ENCODE measurements at regions not wholly inside any gene's neighbourhood (a gene's known extent, or its start where the extent isn't known, plus 50 kb on each side); places are given as distances from the start of the nearest gene placed in this dataset.

DNA sequence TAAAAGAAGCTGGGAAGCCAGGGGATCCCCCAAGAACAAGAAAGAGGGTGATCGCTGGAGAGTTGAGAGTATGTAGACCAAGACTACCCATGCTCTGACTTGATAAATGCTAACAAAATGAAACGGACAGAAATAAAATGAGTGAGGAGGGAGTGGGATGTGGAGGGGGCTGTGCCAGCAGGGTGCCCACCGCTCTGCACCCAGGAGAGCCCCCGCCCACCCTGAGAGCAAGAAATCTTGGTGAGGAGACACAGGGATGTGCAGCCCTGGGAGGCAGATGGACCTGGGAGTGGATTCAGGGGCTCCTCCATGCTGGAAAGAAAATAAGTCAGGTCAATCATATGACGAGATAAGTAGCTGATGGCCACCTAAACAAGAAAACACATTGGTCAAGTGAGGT is 590.9 kb downstream of the AJAP1 start:
- DNase-seq: no peak

DNA sequence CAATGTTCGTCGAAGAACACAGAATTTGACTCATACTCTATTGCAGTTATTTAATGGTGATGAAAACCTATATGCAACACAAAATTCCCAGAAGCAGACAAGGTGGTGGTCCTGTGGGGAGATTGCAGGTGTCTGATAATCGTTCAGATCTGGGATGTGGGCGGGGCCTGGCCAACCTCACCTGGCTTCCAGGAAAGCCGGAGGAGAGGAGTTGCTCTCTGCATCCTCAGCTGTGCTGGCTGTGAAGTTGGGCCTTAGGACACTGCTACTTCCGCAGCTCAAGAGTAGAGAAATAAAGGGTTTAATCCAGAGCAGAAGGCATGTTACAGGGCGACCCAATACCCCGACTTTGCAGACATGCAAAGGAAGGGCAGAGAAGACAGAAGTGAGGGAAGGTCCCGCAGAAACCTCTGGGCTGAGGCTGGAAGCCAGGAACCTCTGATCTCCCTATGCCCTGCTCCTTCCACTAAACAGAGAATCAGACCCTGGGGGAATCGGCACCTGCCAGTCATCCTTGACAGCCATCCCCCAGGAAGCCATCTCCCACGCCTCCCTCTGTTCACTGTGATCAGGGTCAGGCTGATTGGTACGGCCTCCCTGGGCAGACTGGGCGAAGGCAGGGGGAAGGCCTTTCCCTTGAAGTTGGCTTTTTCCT is 590.3 kb downstream of the AJAP1 start:
- DNase-seq: no peak

DNA sequence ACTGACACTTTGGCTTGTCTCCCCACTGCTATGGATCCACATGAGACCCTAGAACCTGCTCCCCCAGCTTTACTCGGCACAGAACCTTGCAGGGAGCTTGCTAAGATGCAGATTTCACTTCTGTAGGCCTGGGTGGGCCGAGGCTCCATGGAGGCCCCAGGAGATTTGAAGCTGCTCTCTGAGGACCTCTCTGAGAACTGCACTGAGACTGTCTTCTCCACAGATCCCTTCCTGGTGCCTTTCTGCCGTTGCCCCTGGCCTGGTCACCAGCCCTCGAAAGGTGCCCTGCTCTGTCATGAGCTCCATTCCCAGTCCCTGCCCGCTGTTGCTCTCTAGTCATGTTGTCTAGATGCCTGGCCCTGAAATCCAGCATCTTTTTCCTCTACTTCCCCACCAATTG is 588.4 kb downstream of the AJAP1 start:
- no peak for DNase-seq

DNA sequence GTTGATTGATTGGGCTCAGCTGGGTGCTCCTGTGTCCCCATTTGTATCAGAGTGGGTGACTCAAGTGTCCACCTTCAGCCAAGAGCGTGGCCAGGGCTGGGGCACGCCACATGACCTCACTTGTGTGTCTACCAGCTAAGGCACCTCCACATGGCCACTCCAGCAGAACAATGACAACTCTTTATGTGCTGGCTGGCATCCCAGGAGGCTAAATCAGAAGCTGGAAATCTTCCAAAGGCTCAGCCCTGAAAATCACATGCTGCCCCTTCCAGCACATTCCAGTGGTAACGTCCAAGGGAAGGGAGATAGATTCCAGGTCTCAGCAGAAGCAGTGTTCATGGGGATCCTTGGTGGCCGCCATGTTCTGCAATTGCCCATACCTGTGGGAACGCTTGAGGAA is 585.5 kb downstream of the AJAP1 start:
- no peak for DNase-seq

DNA sequence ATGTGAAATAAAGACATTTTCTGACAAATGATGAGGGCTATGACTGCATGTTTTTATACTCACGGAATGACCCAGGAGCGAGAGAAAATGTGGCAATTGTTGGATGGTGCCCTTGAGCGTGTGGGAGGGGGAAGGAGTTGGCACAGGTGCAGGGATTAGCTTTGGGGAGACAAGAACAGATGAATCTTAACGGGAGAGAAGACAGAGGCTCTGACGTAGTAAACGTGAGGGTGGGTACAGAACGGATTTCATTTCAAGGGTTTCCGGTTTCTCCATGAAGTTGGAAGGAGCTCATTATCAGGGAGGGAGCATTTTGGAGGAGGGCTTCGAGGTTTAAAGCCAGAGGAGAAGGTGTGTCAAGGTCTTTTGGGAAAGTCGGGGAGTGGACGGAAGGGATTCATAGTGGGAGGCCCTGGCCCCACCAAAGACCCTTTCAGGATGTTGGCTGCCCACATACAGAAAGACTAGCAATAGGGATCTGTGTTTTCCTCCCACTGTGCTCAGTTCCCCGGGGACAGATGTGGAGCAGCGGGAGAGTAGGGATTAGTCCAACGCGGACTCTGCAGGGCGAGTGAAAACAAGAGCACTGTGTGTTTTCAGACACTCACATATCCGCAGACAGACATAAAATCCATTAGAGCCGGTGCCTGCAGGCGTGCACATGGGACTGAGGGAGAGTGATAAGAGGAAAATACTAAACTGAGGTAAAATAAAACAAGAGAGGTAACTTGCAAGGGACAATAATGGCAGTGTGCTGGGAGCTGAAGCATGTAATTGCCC is 584.1 kb downstream of the AJAP1 start:
- no peak for DNase-seq

DNA sequence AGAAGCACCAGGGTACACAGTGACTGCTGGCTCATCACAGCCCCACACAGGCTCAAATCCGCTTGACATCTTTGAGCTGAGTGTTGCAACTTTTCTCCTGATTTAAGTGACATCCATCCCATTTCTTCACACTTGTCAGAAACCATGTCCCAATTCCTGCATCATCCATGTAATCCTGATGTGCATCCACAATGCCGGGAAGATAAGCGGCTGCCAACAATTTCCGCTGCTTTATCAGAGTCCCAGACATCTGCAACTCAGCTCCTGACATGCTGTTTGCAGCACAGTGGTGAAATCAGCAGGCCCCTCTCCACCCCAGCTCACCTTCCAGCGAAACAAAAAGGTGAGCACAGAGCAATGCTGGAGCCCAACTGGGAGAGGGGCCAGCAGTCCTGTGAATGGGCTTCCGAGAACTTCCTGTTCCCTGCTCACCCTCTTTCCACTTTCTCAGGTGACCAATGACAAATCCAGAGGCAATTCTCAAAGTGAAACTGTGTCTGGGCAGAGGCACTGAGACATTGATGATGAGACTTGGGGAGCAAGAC is 581.0 kb downstream of the AJAP1 start:
- no peak for DNase-seq

DNA sequence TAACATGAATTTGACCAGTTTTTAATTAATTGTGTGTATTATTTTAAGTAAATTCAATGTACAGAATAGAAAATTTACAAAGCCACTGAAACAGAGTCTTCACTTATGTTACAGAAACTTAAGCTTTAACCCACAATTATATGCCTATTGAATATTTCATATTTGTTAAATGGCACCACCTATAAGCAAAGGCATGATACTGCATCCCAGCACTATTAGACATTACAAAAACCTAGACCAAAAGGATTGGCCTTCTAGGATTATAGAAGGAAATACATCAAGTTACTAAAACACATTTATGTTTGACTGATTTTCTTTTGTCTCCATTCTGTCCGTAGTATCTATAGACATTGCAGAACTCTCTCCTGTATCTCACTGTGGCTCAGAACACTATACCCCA is 578.1 kb downstream of the AJAP1 start:
- no peak for DNase-seq

DNA sequence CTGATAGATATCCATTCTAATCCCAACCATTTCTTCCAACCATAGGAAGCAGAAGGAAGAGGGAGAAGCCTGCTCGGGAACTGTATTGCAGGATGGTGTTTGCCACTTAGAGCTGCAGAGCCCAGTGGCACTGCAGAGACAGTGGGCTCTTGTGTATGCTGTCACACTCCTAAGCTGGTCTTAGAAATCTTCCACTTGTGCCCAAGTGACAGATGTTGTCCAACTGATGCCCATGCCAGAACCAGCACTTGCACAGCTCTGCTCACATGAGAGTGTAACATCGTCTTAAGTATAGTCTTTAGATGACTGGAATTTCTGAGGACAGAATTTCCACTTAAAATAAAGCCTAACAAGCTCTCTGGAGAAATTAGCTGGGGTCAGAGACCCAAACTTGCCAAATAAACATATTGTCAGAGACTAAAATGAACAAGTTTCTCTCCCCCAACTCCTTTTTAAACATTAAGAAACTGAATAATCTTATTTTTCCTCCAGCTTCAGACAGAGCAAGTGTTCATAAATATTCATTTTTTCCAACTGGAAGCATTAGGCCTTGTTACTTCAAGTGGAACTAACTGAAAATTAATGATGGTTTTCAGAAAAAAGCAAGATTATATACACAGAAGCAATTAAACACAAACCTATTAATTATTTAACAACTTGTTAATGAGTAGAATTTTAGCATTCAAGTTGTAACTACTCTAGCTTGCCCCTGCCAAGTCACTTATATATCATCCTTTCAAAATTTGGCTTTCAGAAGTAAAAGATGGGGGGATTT is 577.3 kb downstream of the AJAP1 start:
- no peak for DNase-seq

DNA sequence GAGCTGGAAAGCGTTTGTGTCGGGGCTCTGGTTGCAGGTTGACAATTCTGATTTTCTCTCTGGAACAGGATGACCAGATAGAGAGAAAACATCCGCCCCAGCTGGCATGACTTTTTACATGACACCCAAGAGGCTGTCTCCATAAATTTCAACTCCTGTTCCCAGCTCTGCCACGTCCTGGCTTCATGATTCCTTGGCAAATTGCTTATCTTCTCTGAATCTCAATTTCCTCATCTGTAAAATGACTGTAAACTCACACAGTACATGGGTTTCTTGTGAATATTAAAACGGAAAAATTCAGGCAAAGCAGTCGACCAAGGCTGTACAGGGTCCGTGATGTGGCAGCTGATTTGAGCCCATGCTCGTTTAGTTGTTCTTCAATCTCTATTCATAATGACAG is 572.7 kb downstream of the AJAP1 start:
- no peak for DNase-seq

DNA sequence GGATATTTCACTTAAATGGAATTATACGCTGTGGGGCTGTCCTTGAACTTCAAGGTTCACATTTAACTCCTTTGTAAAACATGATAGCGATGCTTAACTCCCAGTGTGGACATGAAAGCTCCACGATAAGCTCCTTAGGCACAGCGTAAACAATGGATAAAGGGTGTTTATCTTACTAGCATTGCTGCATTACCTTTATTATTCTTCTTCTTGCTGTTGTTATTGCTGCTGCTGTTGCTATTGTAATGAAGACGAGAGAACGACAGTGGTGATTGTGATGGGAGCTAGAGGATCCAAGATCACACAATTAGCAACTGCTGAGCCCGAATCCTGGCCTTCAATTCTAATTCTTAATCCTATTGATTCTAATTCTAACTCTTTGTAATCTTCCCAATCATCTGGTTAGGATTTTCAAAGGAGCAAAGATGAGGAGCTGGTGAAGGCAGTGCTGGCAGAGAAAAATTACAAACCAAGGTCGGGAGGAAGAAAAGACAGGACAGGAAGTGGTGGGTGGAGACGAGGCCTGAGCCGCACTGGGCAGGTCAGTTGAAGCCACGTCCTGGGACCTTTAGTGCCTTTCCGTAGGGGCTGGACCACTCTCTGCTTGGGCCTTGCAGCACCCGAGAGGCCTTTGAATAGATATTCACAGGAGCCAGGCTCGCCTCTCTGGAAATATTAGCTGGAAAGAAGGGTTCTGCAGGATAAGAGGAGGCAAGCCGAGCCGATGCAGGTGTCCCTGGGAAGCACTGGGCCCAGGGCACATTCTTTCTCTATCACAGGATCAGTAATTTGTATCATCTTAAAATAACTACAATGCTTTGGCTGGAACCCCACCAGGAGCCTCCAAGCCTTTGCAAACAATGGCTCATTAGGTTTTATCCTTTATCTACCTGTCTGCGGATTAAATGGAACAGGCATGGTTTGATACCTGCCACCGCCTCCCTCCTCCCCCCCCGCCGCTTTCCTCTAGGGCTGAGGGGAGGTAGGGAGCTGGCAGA is 571.6 kb downstream of the AJAP1 start:
- no peak for DNase-seq

DNA sequence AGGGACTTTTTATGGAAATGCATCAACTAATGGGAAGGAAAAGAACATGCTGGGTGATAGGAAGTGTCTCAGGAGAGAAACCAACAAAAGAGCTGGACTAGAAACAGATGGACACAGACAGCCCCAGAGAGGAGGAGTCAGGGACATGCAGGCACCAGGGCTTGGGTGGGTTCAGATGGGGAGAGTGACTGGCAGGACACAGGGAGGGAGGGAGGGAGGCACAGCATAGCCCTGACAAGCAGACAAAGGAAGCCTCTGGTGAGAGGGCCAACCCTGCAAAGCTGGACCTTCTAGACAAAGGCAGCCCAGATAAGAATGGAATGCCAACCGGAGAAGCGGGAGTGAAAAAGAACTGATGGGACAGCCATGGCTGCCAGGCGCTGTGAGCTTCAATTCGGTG is 568.8 kb downstream of the AJAP1 start:
- DNase-seq: no peak

DNA sequence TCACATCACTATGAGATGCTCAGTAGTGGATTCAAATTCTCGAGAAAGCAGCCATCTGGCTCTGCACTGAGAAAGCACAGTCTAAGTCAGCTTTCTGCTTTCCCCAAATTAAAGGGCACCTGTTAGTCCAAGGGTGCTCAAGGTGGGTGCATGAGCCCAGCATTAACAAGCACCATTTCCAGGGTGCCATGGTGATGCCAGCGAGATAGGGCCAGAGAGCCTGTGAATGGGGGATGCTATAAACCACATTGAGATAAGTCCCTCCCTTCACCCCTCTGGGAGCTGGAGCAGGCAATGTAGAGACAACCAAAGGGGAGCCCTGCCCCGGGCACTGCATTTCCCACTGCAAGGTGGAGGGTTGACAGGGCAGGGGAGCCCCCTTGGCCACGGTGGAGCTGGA is 568.2 kb downstream of the AJAP1 start:
- no peak for DNase-seq

DNA sequence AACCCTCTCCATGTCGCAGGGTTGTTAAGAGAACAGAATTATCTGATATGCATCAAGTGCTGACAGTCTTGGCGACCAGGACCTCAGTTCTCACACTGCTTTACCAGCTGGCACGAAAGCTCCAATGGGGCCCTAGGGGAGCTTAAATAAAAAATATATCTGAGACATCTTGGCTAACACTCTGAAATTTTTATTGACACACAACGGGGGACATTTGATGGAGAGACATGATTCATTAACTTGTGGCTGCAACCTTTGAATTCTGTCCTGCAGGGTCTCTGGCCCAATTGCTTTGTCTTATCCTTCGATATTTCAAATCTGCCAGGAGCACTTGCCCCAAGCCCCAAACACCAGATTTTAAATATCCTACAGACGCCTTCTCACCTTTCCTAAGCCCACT is 567.0 kb downstream of the AJAP1 start:
- no peak for DNase-seq

DNA sequence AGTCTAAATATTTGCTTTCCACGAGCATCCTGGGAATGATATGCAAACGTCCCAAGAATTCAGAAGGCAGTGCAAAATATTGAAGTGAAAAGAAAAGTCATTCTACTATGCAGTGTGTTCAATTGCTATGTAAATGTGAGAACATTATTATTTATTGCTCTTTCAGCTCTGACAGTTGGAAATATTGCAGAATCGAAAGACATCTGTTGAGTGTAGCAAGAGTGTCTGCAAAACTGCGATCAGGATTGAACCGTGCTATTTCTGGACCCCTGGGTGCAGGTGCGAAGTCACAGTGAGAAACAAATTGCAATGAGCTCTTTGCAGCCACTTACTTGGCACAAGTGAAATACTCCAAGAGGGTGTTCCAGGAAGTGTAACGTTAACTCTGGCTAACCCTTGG is 566.4 kb downstream of the AJAP1 start:
- DNase-seq: no peak

DNA sequence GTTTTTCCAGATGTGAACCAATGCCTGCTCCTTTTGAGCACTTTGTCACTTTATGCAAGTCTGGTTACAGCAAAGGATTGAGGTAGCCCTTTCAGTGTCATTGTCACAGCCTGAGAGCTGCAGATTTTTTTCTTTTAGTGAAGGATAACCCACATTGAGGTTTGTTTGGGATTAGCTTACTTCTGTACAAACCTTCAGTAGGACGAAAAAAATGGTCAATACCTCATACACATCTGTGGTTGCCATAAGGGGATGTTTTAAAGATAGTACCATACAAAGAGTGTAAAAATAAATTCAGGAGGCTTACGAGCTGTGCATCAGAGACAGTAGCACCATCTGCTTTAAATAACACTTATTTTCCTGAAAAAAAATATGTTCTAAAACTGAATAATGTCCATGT is 566.0 kb downstream of the AJAP1 start:
- no peak for DNase-seq

DNA sequence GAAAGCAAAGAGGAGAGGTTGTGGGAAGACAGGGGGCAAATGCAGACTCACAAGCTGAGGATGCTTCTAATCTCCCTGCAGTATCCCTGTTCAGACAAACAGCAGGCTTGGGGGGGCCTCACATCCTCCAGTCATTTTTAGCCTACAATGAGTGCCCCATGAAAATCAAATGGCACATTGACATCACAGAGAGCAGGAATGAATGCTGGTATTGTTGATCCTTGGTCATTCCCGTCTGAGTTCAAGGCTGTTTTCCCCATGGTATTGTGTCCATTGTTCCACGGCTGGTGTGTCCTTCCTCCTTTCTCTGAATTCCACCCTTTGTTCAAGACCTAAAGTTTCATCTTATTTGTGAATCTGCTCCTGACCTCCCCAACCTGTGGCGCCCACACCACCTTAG is 545.6 kb downstream of the AJAP1 start:
- DNase-seq: no peak

DNA sequence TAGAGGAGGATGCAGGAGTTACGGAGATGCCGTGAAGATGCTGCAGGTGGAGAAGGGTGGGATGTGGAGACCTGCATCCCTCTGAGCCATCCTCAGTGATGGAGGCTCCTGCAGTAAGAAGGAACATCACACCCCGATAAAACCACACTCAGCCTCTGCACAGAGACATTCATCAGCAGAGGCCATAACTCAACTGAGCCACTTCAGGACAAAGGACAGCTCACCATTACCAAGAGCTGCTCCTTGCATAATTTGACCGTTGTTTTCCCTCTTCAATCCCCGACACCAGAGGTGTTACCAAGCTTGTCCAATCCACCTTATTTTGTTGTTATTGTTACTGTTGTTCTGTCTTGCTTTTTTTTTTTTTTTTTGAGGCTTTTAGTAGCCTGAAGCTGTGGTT is 543.9 kb downstream of the AJAP1 start:
- DNase-seq: no peak

DNA sequence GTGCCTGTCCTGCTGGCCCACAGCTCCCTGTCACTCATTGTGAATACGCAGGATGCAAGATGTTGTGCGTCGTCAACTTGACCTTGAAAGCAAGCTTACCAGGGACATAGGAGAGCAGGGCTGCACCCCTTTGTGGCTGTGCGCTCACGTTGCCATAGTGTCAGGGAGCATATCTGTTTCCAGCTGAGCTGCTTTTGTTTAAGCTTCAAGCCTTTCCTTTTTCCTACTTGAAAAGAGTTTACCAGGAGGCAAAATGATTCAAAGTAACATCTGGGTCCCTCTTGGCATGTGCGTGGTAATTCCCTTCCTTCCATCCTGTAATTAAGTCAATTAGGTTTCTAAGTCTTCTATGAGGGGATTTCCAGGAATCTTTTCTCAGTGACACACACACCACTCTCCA is 537.1 kb downstream of the AJAP1 start:
- no peak for DNase-seq

DNA sequence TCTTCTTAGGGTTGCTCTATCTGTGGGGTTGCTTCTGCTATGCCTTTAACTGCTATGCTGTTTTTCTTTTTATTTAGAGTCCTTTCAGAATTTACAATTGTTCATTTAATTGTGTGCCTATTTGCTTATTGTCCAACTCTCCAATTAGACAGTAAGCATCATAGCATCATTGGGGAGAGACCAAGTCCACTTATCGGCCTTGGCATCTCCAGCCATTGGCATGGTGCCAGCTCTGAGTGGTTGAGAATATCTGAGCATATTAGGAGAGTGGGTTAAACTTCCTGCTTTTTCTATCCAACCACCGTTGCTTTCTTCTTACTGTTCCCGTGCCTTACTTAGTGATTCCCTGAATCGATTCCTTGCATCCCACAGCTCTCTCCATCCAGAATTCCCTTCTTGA is 535.0 kb downstream of the AJAP1 start:
- DNase-seq: no peak

DNA sequence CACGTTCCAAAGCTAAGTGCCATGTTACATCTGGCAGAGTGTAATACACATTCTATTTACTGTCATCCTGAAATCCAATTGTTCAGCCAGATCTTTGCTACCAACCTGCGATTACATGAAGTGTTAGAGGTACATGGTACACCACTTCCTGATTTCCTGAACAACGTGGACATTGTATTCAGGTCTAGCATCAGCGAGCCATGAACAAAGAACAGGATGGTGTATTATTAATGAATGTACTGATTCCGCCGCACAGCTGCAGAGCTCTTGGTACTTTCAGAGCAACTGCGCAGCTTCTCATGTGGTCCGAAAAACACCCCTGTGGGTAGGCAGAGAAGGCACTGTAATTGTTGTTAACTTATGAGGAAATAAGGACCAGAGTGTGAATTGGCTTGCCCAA is 511.4 kb downstream of the AJAP1 start:
- no peak for DNase-seq

DNA sequence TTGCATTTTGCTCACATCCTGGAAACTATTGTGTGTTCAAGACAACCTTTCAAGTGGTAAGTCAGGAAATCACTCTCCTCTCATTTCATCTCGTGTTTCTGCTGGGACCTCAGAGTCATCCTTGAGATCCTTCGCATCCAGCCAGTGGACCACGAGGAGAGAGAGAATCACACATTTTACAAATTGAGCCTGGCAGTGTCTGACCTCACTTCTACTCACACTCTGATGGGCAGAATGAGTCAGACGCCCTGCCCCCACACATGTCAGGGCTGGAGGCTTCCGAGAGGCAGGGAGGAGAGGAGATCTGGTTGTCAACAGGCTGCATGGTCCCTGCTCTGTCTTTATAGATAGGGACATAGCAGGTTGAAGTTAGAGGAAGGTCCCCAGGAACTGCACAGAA is 509.7 kb downstream of the AJAP1 start:
- no peak for DNase-seq

DNA sequence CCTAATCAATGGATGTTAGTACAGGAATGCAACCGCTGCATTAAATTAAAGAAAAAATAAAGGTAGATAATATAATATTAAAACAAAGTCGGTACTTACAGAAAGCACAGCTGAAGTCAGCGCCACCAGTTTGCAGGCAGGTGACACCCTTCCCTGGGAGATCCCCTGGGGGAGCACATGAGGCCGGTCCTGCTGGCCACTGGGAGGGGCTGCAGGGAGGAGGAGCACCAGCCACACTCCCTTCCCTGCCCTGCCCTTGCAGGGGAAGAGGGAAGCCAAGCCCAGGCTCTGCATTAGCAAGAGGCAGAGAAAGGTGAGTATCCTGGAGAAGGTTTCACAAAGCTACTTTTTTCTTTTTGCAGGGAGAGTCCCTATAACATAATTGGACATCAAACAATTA is 507.0 kb downstream of the AJAP1 start:
- no peak for DNase-seq

DNA sequence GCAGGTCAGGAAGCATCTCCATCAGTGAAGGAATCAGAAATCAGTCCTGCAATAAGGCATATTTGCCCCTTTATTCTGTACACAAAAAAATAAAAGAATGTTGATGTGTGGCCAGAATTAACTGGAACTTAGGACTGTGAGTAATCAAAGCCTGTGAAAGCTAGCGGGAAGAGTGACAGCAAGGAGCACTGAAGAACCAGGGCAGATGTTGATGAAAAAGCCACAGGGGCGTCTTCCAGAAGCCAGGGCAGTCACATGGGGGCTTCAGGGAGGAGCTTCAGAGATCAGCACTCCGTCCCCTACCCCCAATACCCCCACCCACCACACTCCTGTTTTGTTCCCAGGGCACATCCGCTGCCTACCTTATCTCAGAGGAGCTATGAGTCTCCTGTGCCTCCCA is 502.8 kb downstream of the AJAP1 start:
- no peak for DNase-seq

Data from NCI-H1105 (cell line).